ENCODE measurements at regions not wholly inside any gene's neighbourhood (a gene's known extent, or its start where the extent isn't known, plus 50 kb on each side); places are given as distances from the start of the nearest gene placed in this dataset.
"Not testable (repeated sequence)": the region's sequence is repeated elsewhere in the genome, so short reads cannot be mapped to it uniquely, and the experiment has no call there.

DNA sequence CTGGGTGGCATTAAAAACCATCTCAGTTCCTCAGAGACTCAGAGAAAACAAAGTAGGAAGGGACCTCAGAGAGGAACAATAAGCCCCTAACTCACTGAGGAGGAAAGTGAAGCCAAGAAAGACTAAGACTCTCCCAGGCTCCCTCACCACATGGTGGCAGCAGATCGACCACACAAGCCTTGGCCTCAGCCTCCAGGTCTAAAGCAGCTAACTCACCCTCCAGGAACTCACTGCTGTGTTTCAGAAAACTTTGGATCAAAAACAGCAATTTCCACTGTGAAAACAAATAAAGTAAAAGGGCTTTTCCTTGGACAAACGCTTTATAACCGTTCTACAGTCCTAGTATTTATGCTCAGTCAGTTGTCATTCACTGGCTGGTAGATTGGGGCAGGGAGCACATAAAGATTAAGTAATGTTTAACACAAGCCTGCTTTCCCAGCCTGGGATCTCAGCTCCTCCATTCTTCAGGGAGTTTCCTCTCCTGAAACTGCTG is 137.4 kb downstream of the PPIAL4G start:
- H3K9me3 Mint-ChIP-seq; H3K4me3 ChIP-seq (ENCODE audit: low read length); H3K36me3 ChIP-seq (ENCODE audit: control insufficient read depth in 2 of 3, insufficient read depth in 3 of 3, low read length in 3 of 3); H3K4me1 Mint-ChIP-seq; H3K27ac ChIP-seq (ENCODE audit: low read depth, low read length); H3K9me3 ChIP-seq (ENCODE audit: control insufficient read depth in 2 of 3, low read length in 3 of 3); H3K4me1 ChIP-seq (ENCODE audit: control insufficient read depth in 2 of 2, insufficient read depth in 2 of 2, low read length in 2 of 2); H3K27me3 ChIP-seq (ENCODE audit: control insufficient read depth in 2 of 2, insufficient read depth in 2 of 2, low read length in 2 of 2); intact Hi-C loops (cut with micrococcal nuclease); H3K36me3 Mint-ChIP-seq; H3K4me3 Mint-ChIP-seq: not testable (repeated sequence)
- POLR2A ChIA-PET, result interaction anchor here (0.9 kb wide), 1 partner anchor 11 kb away, joined by 3 read pairs; no protein-coding TSS in a partner anchor
- Mint-ChIP-seq H3K27ac (peak overlapping the region in 1 of 9 donors; percentile 1), H3K27me3 (peaks cover 16 to 59% (median 27%) of the 10 kb centered on the region in 5 donors)
- DNase-seq (peak in 8 of 9 donors; percentile 21 to 49 (median 38)), ATAC-seq (peak; percentile 41)
- CTCF ChIA-PET, result interaction anchor here (1.5 to 2.0 kb wide), 4 partner anchors 9 to 13 kb away, joined by 4 to 8 read pairs (median 6); no protein-coding TSS in a partner anchor

DNA sequence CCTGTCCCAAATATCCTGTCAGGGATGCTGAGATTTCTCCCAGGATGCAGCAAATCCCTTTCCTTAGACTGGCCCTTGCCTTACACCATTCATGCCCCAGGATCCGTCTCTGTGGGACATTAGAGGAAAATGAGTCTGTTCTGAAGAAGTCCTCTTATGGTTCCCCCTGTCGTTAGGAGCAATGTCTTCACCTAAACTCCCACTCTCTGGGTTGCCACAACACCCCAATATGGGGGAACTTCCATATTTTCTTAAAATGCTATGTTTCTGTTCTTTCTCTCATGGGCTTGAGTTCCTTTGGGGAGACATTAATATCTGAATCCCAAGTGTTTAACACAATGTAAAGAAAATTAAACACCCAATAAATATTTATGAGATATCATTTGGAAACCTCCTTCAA is 138.5 kb downstream of the PPIAL4G start:
- H3K36me3 ChIP-seq (ENCODE audit: control insufficient read depth in 2 of 3, insufficient read depth in 3 of 3, low read length in 3 of 3); ATAC-seq; H3K9me3 Mint-ChIP-seq; H3K4me1 ChIP-seq (ENCODE audit: control insufficient read depth in 2 of 2, insufficient read depth in 2 of 2, low read length in 2 of 2); DNase-seq; H3K27ac Mint-ChIP-seq; H3K4me1 Mint-ChIP-seq; H3K27me3 ChIP-seq (ENCODE audit: control insufficient read depth in 2 of 2, insufficient read depth in 2 of 2, low read length in 2 of 2); H3K36me3 Mint-ChIP-seq; H3K9me3 ChIP-seq (ENCODE audit: control insufficient read depth in 2 of 3, low read length in 3 of 3); H3K27ac ChIP-seq (ENCODE audit: low read depth, low read length); intact Hi-C loops (cut with micrococcal nuclease); H3K4me3 ChIP-seq (ENCODE audit: low read length); H3K4me3 Mint-ChIP-seq: not testable (repeated sequence)
- ChIA-PET CTCF (interaction anchor here (1.5 to 2.0 kb wide), 4 partner anchors 8 to 14 kb away, joined by 4 to 8 read pairs (median 6); no protein-coding TSS in a partner anchor), POLR2A (interaction anchor here (1.2 kb wide), 1 partner anchor 11 kb away, joined by 3 read pairs; no protein-coding TSS in a partner anchor)
- peaks cover 8 to 55% (median 21%) of the 10 kb centered on the region in 5 donors for H3K27me3 Mint-ChIP-seq

DNA sequence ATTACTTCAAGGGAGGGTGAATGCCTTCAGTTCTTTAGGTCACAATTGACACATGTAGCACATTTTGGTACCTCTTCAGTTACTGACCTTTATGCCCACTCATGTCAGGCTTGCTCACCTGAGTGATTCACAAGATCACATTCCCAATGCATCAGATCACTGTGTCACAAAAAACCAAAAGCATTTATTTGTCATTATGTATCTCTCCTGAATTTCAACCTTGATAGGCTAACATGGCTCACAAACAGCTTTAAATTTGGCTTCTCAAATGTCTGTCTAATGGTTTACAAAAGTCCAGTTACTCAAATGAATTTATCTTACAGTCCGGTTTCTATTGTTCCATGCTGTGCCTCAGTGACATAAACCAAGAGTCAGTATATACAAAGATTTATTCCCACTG is 141.4 kb downstream of the PPIAL4G start:
- H3K9me3 Mint-ChIP-seq; H3K27me3 ChIP-seq (ENCODE audit: control insufficient read depth in 2 of 2, insufficient read depth in 2 of 2, low read length in 2 of 2); H3K27ac Mint-ChIP-seq; H3K36me3 ChIP-seq (ENCODE audit: control insufficient read depth in 2 of 3, insufficient read depth in 3 of 3, low read length in 3 of 3); intact Hi-C loops (cut with micrococcal nuclease); H3K4me3 Mint-ChIP-seq; H3K27ac ChIP-seq (ENCODE audit: low read depth, low read length); H3K4me3 ChIP-seq (ENCODE audit: low read length); H3K9me3 ChIP-seq (ENCODE audit: control insufficient read depth in 2 of 3, low read length in 3 of 3); H3K4me1 ChIP-seq (ENCODE audit: control insufficient read depth in 2 of 2, insufficient read depth in 2 of 2, low read length in 2 of 2); CTCF ChIA-PET; DNase-seq; ATAC-seq; H3K4me1 Mint-ChIP-seq; H3K36me3 Mint-ChIP-seq; POLR2A ChIA-PET: not testable (repeated sequence)
- H3K27me3 Mint-ChIP-seq, result peaks cover 0 to 57% (median under 1%) of the 10 kb centered on the region in 5 donors

DNA sequence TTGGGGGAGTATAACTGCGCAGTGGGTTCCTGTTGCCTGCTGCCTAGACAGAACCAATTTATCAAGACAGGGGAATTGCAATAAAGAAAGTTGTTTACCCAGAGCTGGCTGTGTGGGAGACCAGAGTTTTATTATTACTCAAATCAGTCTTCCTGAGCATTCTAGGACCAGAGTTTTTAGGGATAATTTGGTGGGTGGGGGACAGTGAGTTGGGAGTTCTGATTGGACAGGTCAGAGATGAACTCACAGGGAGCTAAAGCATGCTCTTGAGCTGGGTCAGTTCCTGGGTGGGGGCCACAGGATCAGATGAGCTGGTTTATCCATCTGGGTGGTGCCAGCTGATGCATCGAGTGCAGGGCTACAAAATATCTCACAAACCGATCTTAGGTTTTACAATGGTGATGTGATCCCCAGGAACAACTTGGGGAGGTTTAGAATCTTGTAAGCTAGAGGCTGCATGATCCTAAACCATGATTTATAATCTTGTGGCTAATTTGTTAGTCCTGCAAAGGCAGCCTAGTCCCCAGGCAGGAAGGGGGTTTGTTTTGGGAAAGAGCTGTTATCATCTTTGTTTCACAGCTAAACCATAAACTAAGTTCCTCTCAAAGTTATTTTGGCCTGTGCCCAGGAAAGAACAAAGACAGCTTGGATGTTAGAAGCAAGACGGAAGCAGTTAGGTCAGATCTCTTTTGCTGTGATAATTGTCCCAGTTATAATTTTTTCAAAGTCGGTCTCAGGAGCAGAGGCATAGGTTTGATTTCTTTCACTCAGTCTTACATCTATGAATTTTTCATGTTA is 146.8 kb downstream of the PPIAL4G start:
- not testable (repeated sequence) for H3K36me3 ChIP-seq (ENCODE audit: control insufficient read depth in 2 of 3, insufficient read depth in 3 of 3, low read length in 3 of 3); H3K9me3 Mint-ChIP-seq; H3K4me3 ChIP-seq (ENCODE audit: low read length); DNase-seq; ATAC-seq; H3K27ac ChIP-seq (ENCODE audit: low read depth, low read length); H3K9me3 ChIP-seq (ENCODE audit: control insufficient read depth in 2 of 3, low read length in 3 of 3); H3K36me3 Mint-ChIP-seq; H3K27me3 ChIP-seq (ENCODE audit: control insufficient read depth in 2 of 2, insufficient read depth in 2 of 2, low read length in 2 of 2)
- Mint-ChIP-seq H3K27ac (peak overlapping the region in 7 of 9 donors; percentile 93 to 98 (median 97)), H3K4me1 (peaks cover 24 to 42% (median 34%) of the 10 kb centered on the region in 7 donors), H3K4me3 (peak overlapping the region in 9 of 10 donors; percentile 25 to 99 (median 94)), H3K27me3 (peaks cover 0 to 62% (median 0%) of the 10 kb centered on the region in 5 donors)
- intact Hi-C loops (cut with micrococcal nuclease), result loop anchor here in 1 of 2 donors (5.0 kb wide), 1 partner anchor 54 kb away; no protein-coding TSS in a partner anchor
- ChIA-PET CTCF (interaction anchor here (1.8 kb wide), 1 partner anchor 9 kb away, joined by 5 read pairs; no protein-coding TSS in a partner anchor), POLR2A (interaction anchor here (0.8 kb wide), 1 partner anchor 73 kb away, joined by 3 read pairs; no protein-coding TSS in a partner anchor)
- H3K4me1 ChIP-seq (ENCODE audit: control insufficient read depth in 2 of 2, insufficient read depth in 2 of 2, low read length in 2 of 2), result peaks cover 5 to 12% of the 10 kb centered on the region in 2 donors

DNA sequence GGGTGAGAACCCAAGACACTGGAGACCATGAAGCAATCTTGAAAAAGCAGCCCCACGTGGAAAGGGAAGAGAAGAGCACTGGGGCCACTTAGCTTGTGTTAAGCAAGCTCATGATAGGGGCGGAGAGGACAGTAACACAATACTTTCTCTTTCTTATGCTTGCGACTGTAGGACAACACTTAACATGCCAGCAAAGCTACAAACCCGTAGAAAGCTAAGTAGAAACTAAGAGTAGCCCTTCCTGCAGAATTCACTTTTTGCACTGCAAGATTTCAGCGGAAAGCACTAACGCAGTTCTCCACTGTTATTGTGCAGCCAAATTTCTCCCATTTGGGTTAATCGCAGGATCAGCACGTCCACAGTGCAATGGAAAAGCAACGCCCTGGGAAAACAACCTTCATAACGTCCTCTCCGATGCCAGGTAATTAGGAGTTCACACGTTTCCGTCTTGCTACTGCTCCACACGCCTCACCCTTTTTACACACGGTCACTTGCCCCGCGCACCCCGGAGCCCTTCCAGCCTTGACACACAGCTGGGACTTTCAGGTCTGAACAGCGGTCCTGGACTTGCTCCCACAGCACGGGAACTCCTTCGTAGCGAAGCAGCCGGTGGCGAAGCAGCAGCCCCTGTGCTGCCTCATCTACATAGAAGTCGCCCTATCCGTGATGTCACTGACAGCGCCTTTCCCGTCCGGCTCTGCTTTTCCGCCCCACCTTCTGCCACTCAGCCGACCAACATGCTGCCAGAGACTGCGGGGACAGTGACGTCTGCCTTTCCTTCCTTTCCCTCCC is 148.6 kb downstream of the PPIAL4G start:
- H3K4me3 Mint-ChIP-seq, result peak overlapping the region; percentile 84 to 99 (median 96)
- CTCF ChIA-PET, result interaction anchor here (1.9 kb wide), 1 partner anchor 11 kb away, joined by 8 read pairs; no protein-coding TSS in a partner anchor

DNA sequence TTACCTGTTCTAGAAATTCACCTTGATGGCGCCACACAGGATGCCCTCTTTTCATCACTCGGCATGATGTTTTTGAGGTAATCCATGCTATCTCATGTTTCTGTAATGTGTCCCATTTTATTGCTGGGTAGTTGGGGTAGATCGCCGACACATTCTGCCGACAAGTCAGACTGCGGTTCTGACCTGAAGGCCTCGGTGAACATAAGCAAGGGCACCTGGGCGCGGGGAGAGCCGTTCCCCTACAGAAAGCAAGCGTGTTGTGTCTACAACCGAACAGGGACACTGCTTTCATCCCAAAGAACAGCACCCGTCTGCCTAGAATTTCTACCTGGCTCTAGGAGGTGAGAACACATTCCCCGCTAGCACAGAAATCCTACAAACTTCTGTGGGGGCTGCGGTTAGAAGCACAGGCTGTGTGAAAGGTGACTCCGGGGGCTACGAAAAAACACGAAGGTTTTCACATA is 149.2 kb downstream of the PPIAL4G start:
- Mint-ChIP-seq H3K27me3 (peaks cover 5 to 68% (median 18%) of the 10 kb centered on the region in 5 donors), H3K9me3 (peaks cover 0 to 3% (median 0%) of the 10 kb centered on the region in 11 donors), H3K4me1 (peaks cover 24 to 42% (median 34%) of the 10 kb centered on the region in 7 donors), H3K4me3 (peak overlapping the region; percentile 84 to 99 (median 96)), H3K36me3 (peaks cover 0 to 4% (median 0%) of the 10 kb centered on the region in 5 donors), H3K27ac (peak overlapping the region; percentile 89 to 99 (median 97))
- Histone ChIP-seq H3K4me1 (ENCODE audit: control insufficient read depth in 2 of 2, insufficient read depth in 2 of 2, low read length in 2 of 2) (peaks cover 5 to 12% of the 10 kb centered on the region in 2 donors), H3K36me3 (ENCODE audit: control insufficient read depth in 2 of 3, insufficient read depth in 3 of 3, low read length in 3 of 3) (no peaks in the 10 kb centered on the region), H3K4me3 (ENCODE audit: low read length) (peak overlapping the region; percentile 86), H3K27ac (ENCODE audit: low read depth, low read length) (peak overlapping the region; percentile 78), H3K27me3 (ENCODE audit: control insufficient read depth in 2 of 2, insufficient read depth in 2 of 2, low read length in 2 of 2) (no peaks in the 10 kb centered on the region), H3K9me3 (ENCODE audit: control insufficient read depth in 2 of 3, low read length in 3 of 3) (no peaks in the 10 kb centered on the region)
- ChIA-PET POLR2A (interaction anchor here (0.7 to 1.4 kb wide), 7 partner anchors 10 to 70 kb away, joined by 3 to 7 read pairs (median 3); no protein-coding TSS in a partner anchor), CTCF (interaction anchor here (1.9 kb wide), 1 partner anchor 11 kb away, joined by 8 read pairs; no protein-coding TSS in a partner anchor)
- ATAC-seq, result no peak
- intact Hi-C loops (cut with micrococcal nuclease), result loop anchor here in 1 of 2 donors (5.0 kb wide), 1 partner anchor 52 kb away; no protein-coding TSS in a partner anchor
- no peak for DNase-seq

More for the DNA sequence above, 148.6 kb downstream of the PPIAL4G start:
- H3K9me3 ChIP-seq (ENCODE audit: control insufficient read depth in 2 of 3, low read length in 3 of 3), result no peaks in the 10 kb centered on the region
- peaks cover 5 to 12% of the 10 kb centered on the region in 2 donors for H3K4me1 ChIP-seq (ENCODE audit: control insufficient read depth in 2 of 2, insufficient read depth in 2 of 2, low read length in 2 of 2)
- H3K9me3 Mint-ChIP-seq, result peaks cover 0 to 3% (median 0%) of the 10 kb centered on the region in 11 donors
- peaks cover 3 to 68% (median 14%) of the 10 kb centered on the region in 5 donors for H3K27me3 Mint-ChIP-seq
- peak; percentile 84 for ATAC-seq
- intact Hi-C loops (cut with micrococcal nuclease), result loop anchor here (1.0 to 5.0 kb wide), 2 partner anchors 52 to 71 kb away; no protein-coding TSS in a partner anchor
- POLR2A ChIA-PET, result interaction anchor here (0.7 to 1.4 kb wide), 7 partner anchors 10 to 71 kb away, joined by 3 to 7 read pairs (median 3); no protein-coding TSS in a partner anchor
- H3K27ac ChIP-seq (ENCODE audit: low read depth, low read length), result peak overlapping the region; percentile 78
- peak overlapping the region; percentile 86 for H3K4me3 ChIP-seq (ENCODE audit: low read length)
- H3K27ac Mint-ChIP-seq, result peak overlapping the region; percentile 89 to 99 (median 97)
- no peaks in the 10 kb centered on the region for H3K27me3 ChIP-seq (ENCODE audit: control insufficient read depth in 2 of 2, insufficient read depth in 2 of 2, low read length in 2 of 2)
- H3K4me1 Mint-ChIP-seq, result peaks cover 24 to 42% (median 34%) of the 10 kb centered on the region in 7 donors
- peak; percentile 40 to 74 (median 65) for DNase-seq
- H3K36me3 ChIP-seq (ENCODE audit: control insufficient read depth in 2 of 3, insufficient read depth in 3 of 3, low read length in 3 of 3), result no peaks in the 10 kb centered on the region
- peaks cover 0 to 4% (median 0%) of the 10 kb centered on the region in 5 donors for H3K36me3 Mint-ChIP-seq

Measured in naive thymus-derived CD4-positive, alpha-beta T cell (primary cell).